ENCODE measurements at regions not wholly inside any gene's neighbourhood (a gene's known extent, or its start where the extent isn't known, plus 50 kb on each side); places are given as distances from the start of the nearest gene placed in this dataset.

GRCh38 chr5:2282893-2283292 is 400.2 kb upstream of the IRX4 start:
- DNase-seq (ENCODE audit: low spot score): no peak
- TF ChIP-seq CTCF (IDR thresholded peaks at IDR 0.05): no peak
- Histone ChIP-seq H3K27me3 (replicated peaks; ENCODE audit: insufficient read depth) (no peaks in the 10 kb centered on the region), H3K4me1 (ENCODE audit: control insufficient read depth in 1 of 2, low read depth in 2 of 2) (no peaks in the 10 kb centered on the region), H3K36me3 (no peaks in the 10 kb centered on the region), H3K9me3 (no peaks in the 10 kb centered on the region), H3K27ac (no peak overlapping the region), H3K4me3 (no peak overlapping the region)
- ATAC-seq (ENCODE audit: insufficient number of reproducible peaks, low FRiP score, low read depth): no peak

GRCh38 chr5:2282034-2282690 is 399.4 kb upstream of the IRX4 start:
- no peak overlapping the region for H3K4me3 ChIP-seq
- no peak for DNase-seq (ENCODE audit: low spot score)

GRCh38 chr5:2281446-2281845 is 398.7 kb upstream of the IRX4 start:
- no peaks in the 10 kb centered on the region for H3K4me1 ChIP-seq (ENCODE audit: control insufficient read depth in 1 of 2, low read depth in 2 of 2)
- H3K27ac ChIP-seq: no peak overlapping the region
- no peak for DNase-seq (ENCODE audit: low spot score)
- no peak overlapping the region for H3K4me3 ChIP-seq
- H3K9me3 ChIP-seq: no peaks in the 10 kb centered on the region
- no peak for TF ChIP-seq CTCF (IDR thresholded peaks at IDR 0.05)
- H3K27me3 ChIP-seq (replicated peaks; ENCODE audit: insufficient read depth): no peaks in the 10 kb centered on the region
- ATAC-seq (ENCODE audit: insufficient number of reproducible peaks, low FRiP score, low read depth): no peak
- H3K36me3 ChIP-seq: no peaks in the 10 kb centered on the region

More at GRCh38 chr5:2282034-2282690, 399.4 kb upstream of the IRX4 start:
- H3K36me3 ChIP-seq: no peaks in the 10 kb centered on the region
- no peak for ATAC-seq (ENCODE audit: insufficient number of reproducible peaks, low FRiP score, low read depth)
- H3K4me1 ChIP-seq (ENCODE audit: control insufficient read depth in 1 of 2, low read depth in 2 of 2): no peaks in the 10 kb centered on the region
- no peaks in the 10 kb centered on the region for H3K9me3 ChIP-seq
- TF ChIP-seq CTCF (IDR thresholded peaks at IDR 0.05): no peak
- no peak overlapping the region for H3K27ac ChIP-seq
- no peaks in the 10 kb centered on the region for H3K27me3 ChIP-seq (replicated peaks; ENCODE audit: insufficient read depth)

- Histone ChIP-seq H3K4me3 (no peak overlapping the region), H3K36me3 (no peaks in the 10 kb centered on the region), H3K9me3 (no peaks in the 10 kb centered on the region), H3K27ac (no peak overlapping the region), H3K4me1 (ENCODE audit: control insufficient read depth in 1 of 2, low read depth in 2 of 2) (no peaks in the 10 kb centered on the region), H3K27me3 (replicated peaks; ENCODE audit: insufficient read depth) (no peaks in the 10 kb centered on the region)
- DNase-seq (ENCODE audit: low spot score) (no peak), ATAC-seq (ENCODE audit: insufficient number of reproducible peaks, low FRiP score, low read depth) (no peak)
- TF ChIP-seq CTCF (IDR thresholded peaks at IDR 0.05): no peak
These were observed 397.6 kb upstream of the IRX4 start for GRCh38 chr5:2280318-2280717.

- no peak overlapping the region for H3K4me3 ChIP-seq
- TF ChIP-seq CTCF (IDR thresholded peaks at IDR 0.05): no peak
- H3K4me1 ChIP-seq (ENCODE audit: control insufficient read depth in 1 of 2, low read depth in 2 of 2): no peaks in the 10 kb centered on the region
- no peaks in the 10 kb centered on the region for H3K27me3 ChIP-seq (replicated peaks; ENCODE audit: insufficient read depth)
- H3K9me3 ChIP-seq: no peaks in the 10 kb centered on the region
- H3K36me3 ChIP-seq: no peaks in the 10 kb centered on the region
- no peak overlapping the region for H3K27ac ChIP-seq
- ATAC-seq (ENCODE audit: insufficient number of reproducible peaks, low FRiP score, low read depth) (no peak), DNase-seq (ENCODE audit: low spot score) (no peak)
These were observed 396.2 kb upstream of the IRX4 start for GRCh38 chr5:2278825-2279456.
